Activated CD4-positive, alpha-beta T cell treated with anti-CD3 and anti-CD28 coated beads, Interleukin-2, Interleukin-6, amounts not matched to agents 100 ng/mL and 50 ng/mL, durations not matched to agents 16 hours and 8 hours (primary cell): ENCODE measurements at regions not wholly inside any gene's neighbourhood (a gene's known extent, or its start where the extent isn't known, plus 50 kb on each side); places are given as distances from the start of the nearest gene placed in this dataset.
"Not testable (repeated sequence)": the region's sequence is repeated elsewhere in the genome, so short reads cannot be mapped to it uniquely, and the experiment has no call there.

ENCODE experiments used
- DNase-seq: peaks from one replicate; pipeline ENCODE4 v3.0.0-alpha.2; 2020

- DNase-seq, result not testable (repeated sequence)
Observed at GRCh38 chr5:100983601-100984000, 80.5 kb upstream of the ST8SIA4 start.

- DNase-seq, result no peak
Observed at GRCh38 chr5:100974082-100974481, 71.0 kb upstream of the ST8SIA4 start.

GRCh38 chr5:100970646-100971255, 67.7 kb upstream of the ST8SIA4 start:
- DNase-seq, result no peak

- DNase-seq, result no peak
Observed at GRCh38 chr5:100965291-100965690, 62.2 kb upstream of the ST8SIA4 start.
